Adrenal gland (tissue), 5 donors: ENCODE measurements at regions not wholly inside any gene's neighbourhood (a gene's known extent, or its start where the extent isn't known, plus 50 kb on each side); places are given as distances from the start of the nearest gene placed in this dataset.

Source experiments
- CTCF ChIP-seq, 6 experiments: fragments of 450-650 bp in 4 of 6; fragments of 200-600 bp in 2 of 6; sonication (generic) in 1 of 6; IDR thresholded peaks; 1 replicate in 5 of 6; 2 replicates in 1 of 6; pipeline versions ENCODE4 v1.5.1 to v1.8.0; 2016 to 2021; ENCODE audit warnings: antibody characterized with exemption in 6 of 6, mild to moderate bottlenecking in 2 of 6, moderate library complexity in 1 of 6
- POLR2A ChIP-seq, 2 donors: fragments of 450-650 bp; IDR thresholded peaks; one replicate each; pipeline ENCODE4 v1.6.1; 2017; ENCODE audit warnings: antibody characterized with exemption in 2 of 2, mild to moderate bottlenecking in 2 of 2, moderate library complexity in 1 of 2
- donor health status: DM: no; HTN: no; CAD: no.

GRCh38 chr5:67752357-67752708 is 463.2 kb upstream of the PIK3R1 start:
- TF ChIP-seq CTCF (IDR thresholded peaks at IDR 0.05) (no peak), POLR2A (IDR thresholded peaks at IDR 0.05) (no peak)
